Stomach (tissue), 4 donors: ENCODE measurements at regions not wholly inside any gene's neighbourhood (a gene's known extent, or its start where the extent isn't known, plus 50 kb on each side); places are given as distances from the start of the nearest gene placed in this dataset.

Source experiments
- POLR2A ChIP-seq, 4 donors: fragments of 450-650 bp; IDR thresholded peaks; one replicate each; pipeline ENCODE4 v1.6.1; 2016; ENCODE audit warnings: antibody characterized with exemption in 4 of 4, control low read depth in 2 of 4, mild to moderate bottlenecking in 1 of 4, moderate library complexity in 1 of 4
- POLR2AphosphoS5 ChIP-seq, 3 donors: sonication (generic); formaldehyde crosslinking; IDR thresholded peaks; one replicate each; pipeline ENCODE4 v1.6.1; 2016; ENCODE audit warnings: antibody characterized with exemption in 3 of 3
- TF ChIP-seq, protein P1 (sequence below), 7 experiments: fragments of 450-650 bp in 4 of 7; fragments of 200-600 bp in 3 of 7; sonication (generic) in 3 of 7; IDR thresholded peaks; one replicate each; pipeline ENCODE4 v1.5.1; 2016 to 2019; ENCODE audit warnings: antibody characterized with exemption in 7 of 7, control low read depth in 2 of 7, mild to moderate bottlenecking in 1 of 7

DNA sequence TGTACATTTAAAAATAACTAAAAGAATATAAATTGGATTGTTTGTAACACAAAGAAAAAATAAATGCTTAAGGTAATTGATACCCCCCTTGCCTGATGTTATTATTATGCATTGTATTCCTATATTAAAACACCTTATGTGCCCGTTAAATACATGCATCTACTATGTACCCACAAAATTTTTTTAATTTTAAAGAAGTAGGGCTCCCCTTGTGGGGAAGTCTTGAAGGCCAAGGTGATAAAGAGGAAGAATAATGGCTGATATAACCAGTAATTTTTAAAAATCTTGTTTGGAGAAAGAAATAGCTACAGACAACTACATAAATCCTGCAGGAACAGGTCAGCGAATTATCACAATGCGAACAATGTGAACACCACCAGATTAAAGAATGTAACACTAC lies 451.7 kb upstream of the ARHGEF26 start:
- TF ChIP-seq POLR2AphosphoS5 (IDR thresholded peaks at IDR 0.05) (no peak), POLR2A (IDR thresholded peaks at IDR 0.05) (no peak)
- TF ChIP-seq, protein P1, sequence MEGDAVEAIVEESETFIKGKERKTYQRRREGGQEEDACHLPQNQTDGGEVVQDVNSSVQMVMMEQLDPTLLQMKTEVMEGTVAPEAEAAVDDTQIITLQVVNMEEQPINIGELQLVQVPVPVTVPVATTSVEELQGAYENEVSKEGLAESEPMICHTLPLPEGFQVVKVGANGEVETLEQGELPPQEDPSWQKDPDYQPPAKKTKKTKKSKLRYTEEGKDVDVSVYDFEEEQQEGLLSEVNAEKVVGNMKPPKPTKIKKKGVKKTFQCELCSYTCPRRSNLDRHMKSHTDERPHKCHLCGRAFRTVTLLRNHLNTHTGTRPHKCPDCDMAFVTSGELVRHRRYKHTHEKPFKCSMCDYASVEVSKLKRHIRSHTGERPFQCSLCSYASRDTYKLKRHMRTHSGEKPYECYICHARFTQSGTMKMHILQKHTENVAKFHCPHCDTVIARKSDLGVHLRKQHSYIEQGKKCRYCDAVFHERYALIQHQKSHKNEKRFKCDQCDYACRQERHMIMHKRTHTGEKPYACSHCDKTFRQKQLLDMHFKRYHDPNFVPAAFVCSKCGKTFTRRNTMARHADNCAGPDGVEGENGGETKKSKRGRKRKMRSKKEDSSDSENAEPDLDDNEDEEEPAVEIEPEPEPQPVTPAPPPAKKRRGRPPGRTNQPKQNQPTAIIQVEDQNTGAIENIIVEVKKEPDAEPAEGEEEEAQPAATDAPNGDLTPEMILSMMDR (IDR thresholded peaks at IDR 0.05): no peak
